Activated naive CD8-positive, alpha-beta T cell treated with anti-CD3 and anti-CD28 coated beads, Interleukin-2, amount 10 ng/mL, durations not matched to agents 7 days and 5 days (primary cell): ENCODE measurements at regions not wholly inside any gene's neighbourhood (a gene's known extent, or its start where the extent isn't known, plus 50 kb on each side); places are given as distances from the start of the nearest gene placed in this dataset.

Experiments used
- ATAC-seq: fragments of 150-1000 bp; cut with Tn5 transposase; one replicate; pipeline ENCODE4 v1.10.0; 2021; ENCODE audit warnings: low read depth, moderate library complexity
- POLR2A ChIA-PET: fragments of 350-600 bp; sonication (Branson Sonifier 250); formaldehyde crosslinking; loops from one replicate; lab custom pipeline; 2021; ENCODE audit warnings: antibody characterized with exemption; lab: Charles Lee
- DNase-seq: peaks from one replicate; pipeline ENCODE4 v3.0.0; 2021
- H3K27ac Mint-ChIP-seq: one replicate; pipeline ENCODE4 v1.8.0; 2022; ENCODE audit warnings: mild to moderate bottlenecking, mixed read lengths
- H3K27me3 Mint-ChIP-seq: one replicate; pipeline ENCODE4 v1.8.0; 2022; ENCODE audit warnings: mild to moderate bottlenecking, moderate library complexity, mixed read lengths
- H3K36me3 Mint-ChIP-seq: one replicate; pipeline ENCODE4 v1.8.0; 2021; ENCODE audit warnings: mild to moderate bottlenecking, mixed read lengths
- H3K4me1 Mint-ChIP-seq: one replicate; pipeline ENCODE4 v1.8.0; 2021; ENCODE audit warnings: mixed read lengths
- H3K4me3 Mint-ChIP-seq: one replicate; pipeline ENCODE4 v1.8.0; 2022; ENCODE audit warnings: mild to moderate bottlenecking, moderate library complexity, mixed read lengths
- H3K9me3 Mint-ChIP-seq: one replicate; pipeline ENCODE4 v1.8.0; 2021; ENCODE audit warnings: mixed read lengths

DNA sequence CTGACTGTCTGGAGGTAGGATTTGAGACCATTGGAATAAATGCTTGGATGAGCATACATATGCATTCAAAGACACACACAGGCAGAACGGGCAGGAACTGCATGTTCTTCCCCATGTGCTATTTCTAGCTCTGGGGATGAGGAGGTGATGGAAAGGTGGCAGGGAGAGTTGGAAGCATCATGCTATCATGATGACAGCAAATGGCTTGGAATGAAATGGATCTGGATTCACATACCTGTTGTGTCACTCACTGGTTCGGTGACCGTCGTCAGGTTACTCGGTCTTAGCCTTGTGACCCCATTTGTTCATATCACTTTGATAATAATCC, 627.9 kb upstream of the KIRREL3 start:
- DNase-seq (no peak), ATAC-seq (no peak)
- no peaks in the 10 kb centered on the region for H3K27me3 Mint-ChIP-seq
- H3K9me3 Mint-ChIP-seq = no peaks in the 10 kb centered on the region
- no peak overlapping the region for H3K27ac Mint-ChIP-seq
- H3K4me1 Mint-ChIP-seq = no peaks in the 10 kb centered on the region
- H3K4me3 Mint-ChIP-seq = no peak overlapping the region
- no peaks in the 10 kb centered on the region for H3K36me3 Mint-ChIP-seq
- POLR2A ChIA-PET = no interaction called here

DNA sequence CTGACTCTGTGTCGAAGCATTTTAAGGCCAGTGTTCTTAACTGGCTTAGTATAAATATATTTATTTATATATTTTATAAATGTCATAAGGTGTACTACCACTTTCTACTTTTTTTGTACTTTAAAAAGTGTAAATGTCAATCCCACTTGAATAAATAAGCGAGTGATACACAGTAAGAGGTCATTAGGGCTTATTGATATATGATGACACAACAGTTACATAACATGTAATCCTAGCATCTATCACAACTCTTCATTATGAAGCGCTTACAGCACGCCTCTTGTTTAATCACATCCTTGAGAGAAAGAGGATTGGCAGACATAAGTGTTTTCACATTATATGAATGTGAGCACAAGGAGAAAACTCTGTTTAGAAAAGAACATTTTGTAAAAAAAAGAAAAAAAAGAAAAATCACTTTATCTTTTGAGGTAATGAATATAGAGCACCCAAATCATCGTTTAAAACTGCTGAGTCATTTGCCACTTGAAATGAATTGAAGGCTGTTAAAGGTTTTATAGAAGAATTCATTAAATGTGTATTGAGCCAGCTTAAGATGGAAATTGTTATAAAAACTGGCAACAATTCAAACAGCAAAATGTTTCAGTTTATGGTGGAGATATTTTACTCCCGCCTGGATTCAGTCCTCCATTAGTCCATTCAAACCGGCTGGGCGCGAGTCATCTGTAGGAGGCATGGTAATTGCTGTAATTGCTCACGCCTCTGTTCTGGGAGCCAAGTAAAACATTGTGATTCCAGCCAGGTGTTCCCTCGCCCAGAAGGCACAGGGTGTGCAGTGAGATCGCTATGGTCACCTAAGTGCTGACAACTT, 627.3 kb upstream of the KIRREL3 start:
- Mint-ChIP-seq H3K9me3 (no peaks in the 10 kb centered on the region), H3K27me3 (no peaks in the 10 kb centered on the region), H3K36me3 (no peaks in the 10 kb centered on the region), H3K27ac (no peak overlapping the region), H3K4me3 (no peak overlapping the region), H3K4me1 (no peaks in the 10 kb centered on the region)
- POLR2A ChIA-PET = no interaction called here
- ATAC-seq (no peak), DNase-seq (no peak)

DNA sequence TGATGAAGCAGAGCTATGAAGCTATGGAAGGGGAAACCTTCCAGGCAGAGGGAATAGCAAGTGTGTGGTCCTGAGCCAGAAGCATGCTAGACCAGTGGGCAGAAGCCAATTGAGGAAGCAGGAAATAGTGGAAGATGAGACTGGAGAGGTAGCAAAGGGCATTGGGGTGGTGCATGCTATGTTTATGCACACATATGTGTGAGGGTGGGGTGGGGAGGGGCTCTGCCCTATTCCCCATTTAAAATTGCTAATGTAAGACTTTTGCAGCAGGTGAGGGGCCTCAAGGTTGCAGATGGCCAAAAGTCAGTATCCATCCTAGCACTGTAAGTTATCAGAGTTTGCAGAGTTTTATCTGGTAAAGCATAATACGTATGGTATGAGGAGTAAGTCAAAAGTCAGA, 626.6 kb upstream of the KIRREL3 start:
- Mint-ChIP-seq H3K4me3 (no peak overlapping the region), H3K36me3 (no peaks in the 10 kb centered on the region), H3K4me1 (no peaks in the 10 kb centered on the region), H3K27ac (no peak overlapping the region), H3K9me3 (no peaks in the 10 kb centered on the region), H3K27me3 (no peaks in the 10 kb centered on the region)
- POLR2A ChIA-PET = no interaction called here
- ATAC-seq = no peak
- no peak for DNase-seq

DNA sequence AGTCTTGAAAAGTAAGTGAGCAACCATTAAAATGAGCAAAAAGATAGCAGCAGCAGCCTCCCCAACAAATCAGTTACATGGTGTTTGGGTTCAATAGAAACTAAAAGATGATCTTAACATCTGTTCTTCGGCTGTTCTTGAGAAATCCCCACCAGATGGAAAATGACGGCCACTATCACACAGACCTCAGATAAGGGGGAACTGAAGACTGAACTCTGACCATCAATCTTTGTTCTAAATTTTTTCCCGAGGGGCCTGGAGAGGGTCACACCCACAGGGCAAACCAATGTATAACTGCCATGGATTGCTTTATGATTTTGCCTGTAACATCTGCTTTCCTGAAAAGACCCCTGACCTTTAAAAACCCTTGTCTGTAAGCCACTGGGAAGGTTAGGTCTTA, 624.8 kb upstream of the KIRREL3 start:
- Mint-ChIP-seq H3K4me1 (no peaks in the 10 kb centered on the region), H3K4me3 (no peak overlapping the region), H3K27ac (no peak overlapping the region), H3K36me3 (no peaks in the 10 kb centered on the region), H3K9me3 (no peaks in the 10 kb centered on the region), H3K27me3 (no peaks in the 10 kb centered on the region)
- POLR2A ChIA-PET = no interaction called here
- ATAC-seq = no peak
- DNase-seq = no peak

DNA sequence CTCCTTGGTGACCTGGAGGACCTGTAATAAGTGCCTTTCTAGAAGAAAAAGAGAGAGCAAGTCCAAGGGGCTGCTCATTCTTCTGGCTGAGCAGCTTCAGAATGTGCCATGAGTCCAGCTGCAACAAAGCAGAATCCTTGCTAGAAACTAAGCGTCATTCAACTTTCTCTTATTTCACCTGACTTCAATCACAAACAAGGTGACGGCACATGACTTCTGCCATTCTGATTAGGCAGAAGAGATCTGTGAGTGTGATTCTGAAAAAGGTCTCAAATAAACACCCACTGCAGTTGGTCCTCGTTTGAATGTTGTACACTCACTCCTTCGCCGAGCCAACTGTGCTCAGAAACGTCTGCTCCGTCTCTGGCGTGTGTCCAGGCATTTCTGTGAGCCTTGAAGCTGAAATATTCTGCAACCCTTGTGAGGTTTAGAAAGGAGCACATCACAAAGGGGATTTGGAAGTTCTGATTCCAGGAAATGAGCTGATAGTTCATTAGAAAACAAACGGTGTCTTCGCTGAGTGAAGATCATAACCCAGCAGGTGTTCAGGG, 623.8 kb upstream of the KIRREL3 start:
- DNase-seq = no peak
- Mint-ChIP-seq H3K9me3 (no peaks in the 10 kb centered on the region), H3K27me3 (no peaks in the 10 kb centered on the region), H3K36me3 (no peaks in the 10 kb centered on the region), H3K4me1 (no peaks in the 10 kb centered on the region), H3K27ac (no peak overlapping the region), H3K4me3 (no peak overlapping the region)
- no peak for ATAC-seq
- POLR2A ChIA-PET = no interaction called here

DNA sequence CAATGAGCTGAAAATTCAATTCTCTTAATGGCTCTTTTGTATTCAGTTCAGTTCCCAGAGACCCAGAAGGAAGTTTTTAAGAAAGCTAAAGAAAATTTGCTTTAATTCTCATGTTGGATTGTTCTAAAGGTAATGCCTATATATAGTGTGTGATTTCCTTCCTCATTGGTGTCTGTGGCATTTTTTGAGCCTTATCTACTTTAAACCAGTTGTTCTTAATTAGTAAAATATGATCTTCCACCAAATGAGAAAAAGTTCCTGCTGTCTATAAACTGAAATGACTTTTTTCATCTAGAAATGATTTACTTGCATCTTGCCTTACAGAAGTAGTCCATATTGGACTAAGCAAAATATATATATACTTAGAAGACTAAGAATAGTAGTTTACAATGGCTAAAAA, 622.1 kb upstream of the KIRREL3 start:
- no peak for ATAC-seq
- Mint-ChIP-seq H3K27me3 (no peaks in the 10 kb centered on the region), H3K4me1 (no peaks in the 10 kb centered on the region), H3K36me3 (no peaks in the 10 kb centered on the region), H3K4me3 (no peak overlapping the region), H3K27ac (no peak overlapping the region), H3K9me3 (no peaks in the 10 kb centered on the region)
- DNase-seq = no peak
- POLR2A ChIA-PET = no interaction called here

DNA sequence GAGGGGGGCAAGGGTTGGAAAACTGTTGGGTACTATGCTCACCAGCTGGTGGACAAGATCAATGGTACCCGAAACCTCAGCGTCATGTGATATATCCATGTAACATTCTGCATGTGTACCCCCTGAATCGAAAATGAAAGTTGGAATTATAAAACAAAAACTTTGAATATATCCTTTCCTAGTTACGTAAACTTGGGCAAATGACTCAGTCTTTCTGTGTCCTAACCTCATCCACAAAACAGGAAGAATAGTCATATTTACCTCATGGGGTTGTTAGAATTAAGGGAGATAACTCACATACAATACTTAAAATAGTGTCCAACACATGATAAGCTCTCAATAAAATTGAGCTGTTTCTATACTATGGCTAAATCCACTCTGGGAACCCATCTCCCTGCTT, 620.1 kb upstream of the KIRREL3 start:
- POLR2A ChIA-PET = no interaction called here
- no peaks in the 10 kb centered on the region for H3K9me3 Mint-ChIP-seq
- no peak overlapping the region for H3K4me3 Mint-ChIP-seq
- DNase-seq = no peak
- H3K4me1 Mint-ChIP-seq = no peaks in the 10 kb centered on the region
- no peak for ATAC-seq
- H3K36me3 Mint-ChIP-seq = no peaks in the 10 kb centered on the region
- no peaks in the 10 kb centered on the region for H3K27me3 Mint-ChIP-seq
- no peak overlapping the region for H3K27ac Mint-ChIP-seq

DNA sequence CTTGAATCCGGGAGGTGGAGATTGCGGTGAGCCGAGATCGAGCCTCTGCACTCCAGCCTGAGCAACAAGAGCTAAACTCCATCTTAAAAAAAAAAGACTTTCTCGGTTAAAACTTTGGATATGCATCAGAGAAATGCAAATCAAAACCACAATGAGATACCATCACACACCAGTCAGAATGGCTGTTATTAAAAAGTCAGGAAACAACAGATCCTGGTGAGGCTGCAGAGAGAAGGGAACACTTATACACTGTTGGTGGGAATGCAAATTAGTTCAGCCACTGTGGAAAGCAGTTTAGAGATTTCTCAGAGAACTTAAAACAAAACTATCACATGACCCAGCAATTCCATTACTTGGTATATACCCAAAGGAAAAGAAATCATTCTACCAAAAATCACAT, 619.4 kb upstream of the KIRREL3 start:
- H3K4me3 Mint-ChIP-seq = no peak overlapping the region
- ATAC-seq (no peak), DNase-seq (no peak)
- no peaks in the 10 kb centered on the region for H3K9me3 Mint-ChIP-seq
- no peaks in the 10 kb centered on the region for H3K36me3 Mint-ChIP-seq
- no peaks in the 10 kb centered on the region for H3K4me1 Mint-ChIP-seq
- H3K27me3 Mint-ChIP-seq = no peaks in the 10 kb centered on the region
- H3K27ac Mint-ChIP-seq = no peak overlapping the region
- POLR2A ChIA-PET = no interaction called here

DNA sequence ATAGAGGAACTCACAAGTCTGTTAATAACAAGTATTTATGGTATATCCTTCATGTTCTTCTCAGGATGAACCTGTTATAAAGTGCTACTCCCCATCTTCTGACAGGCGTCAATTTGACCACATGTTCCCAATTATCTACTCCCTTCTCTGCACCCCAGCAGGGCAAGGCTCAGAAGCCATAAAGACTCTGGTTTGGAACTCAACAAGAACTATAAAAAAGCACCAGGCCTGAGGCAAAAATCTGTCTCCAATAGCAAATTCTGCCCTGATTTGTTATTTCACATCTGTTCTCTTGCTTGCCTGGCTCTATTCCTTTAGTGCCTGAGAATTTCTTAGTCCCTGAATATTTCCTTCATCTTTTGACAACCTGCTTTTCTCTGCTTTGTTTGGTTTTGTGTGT, 618.2 kb upstream of the KIRREL3 start:
- H3K27me3 Mint-ChIP-seq = no peaks in the 10 kb centered on the region
- no peak overlapping the region for H3K27ac Mint-ChIP-seq
- H3K4me3 Mint-ChIP-seq = no peak overlapping the region
- ATAC-seq = no peak
- POLR2A ChIA-PET = no interaction called here
- no peaks in the 10 kb centered on the region for H3K9me3 Mint-ChIP-seq
- H3K36me3 Mint-ChIP-seq = no peaks in the 10 kb centered on the region
- no peaks in the 10 kb centered on the region for H3K4me1 Mint-ChIP-seq
- DNase-seq = no peak

DNA sequence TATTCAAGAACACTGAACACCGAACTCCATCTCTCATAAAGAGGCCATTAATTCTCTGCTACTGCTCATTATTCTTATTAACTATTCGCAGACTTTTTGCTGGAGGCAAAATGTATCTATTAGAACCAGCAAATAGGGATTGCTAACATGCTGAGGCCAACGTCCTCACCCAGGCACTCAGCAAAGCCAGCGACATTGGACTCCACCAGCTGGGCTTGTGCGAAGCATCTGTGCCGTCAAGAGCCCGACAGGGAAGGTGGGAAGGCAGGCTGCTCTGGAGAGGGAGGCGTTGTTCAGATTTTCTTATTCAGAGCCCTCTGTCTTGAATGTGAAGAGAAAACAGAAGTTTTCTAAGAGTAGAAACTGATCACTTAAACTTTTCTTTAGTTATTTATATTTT, 615.6 kb upstream of the KIRREL3 start:
- POLR2A ChIA-PET = no interaction called here

DNA sequence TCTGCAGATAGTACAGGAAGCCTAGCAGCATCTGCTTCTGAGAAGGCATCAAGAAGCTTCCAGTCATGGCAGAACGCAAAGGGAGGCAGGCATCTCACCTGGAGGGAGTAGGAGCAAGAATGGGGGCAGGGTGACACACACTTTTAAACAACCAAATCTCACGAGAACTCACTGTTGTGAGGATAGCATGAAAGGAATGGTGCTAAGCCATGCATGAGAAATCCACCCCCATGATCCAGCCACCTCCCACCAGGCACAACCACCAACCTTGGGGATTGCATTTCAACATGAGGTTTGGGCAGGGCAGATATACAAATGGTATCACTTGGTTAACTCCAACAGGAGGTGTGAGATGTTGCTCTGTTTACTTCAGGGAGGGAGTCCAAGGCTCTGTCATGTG, 612.0 kb upstream of the KIRREL3 start:
- Mint-ChIP-seq H3K4me1 (no peaks in the 10 kb centered on the region), H3K27me3 (no peaks in the 10 kb centered on the region), H3K9me3 (no peaks in the 10 kb centered on the region), H3K4me3 (no peak overlapping the region), H3K27ac (no peak overlapping the region), H3K36me3 (no peaks in the 10 kb centered on the region)
- DNase-seq (no peak), ATAC-seq (no peak)
- POLR2A ChIA-PET = no interaction called here

More for the DNA sequence above, 615.6 kb upstream of the KIRREL3 start:
- H3K27me3 Mint-ChIP-seq = no peaks in the 10 kb centered on the region
- H3K27ac Mint-ChIP-seq = no peak overlapping the region
- no peaks in the 10 kb centered on the region for H3K36me3 Mint-ChIP-seq
- H3K4me1 Mint-ChIP-seq = no peaks in the 10 kb centered on the region
- no peak overlapping the region for H3K4me3 Mint-ChIP-seq
- H3K9me3 Mint-ChIP-seq = no peaks in the 10 kb centered on the region
- DNase-seq (no peak), ATAC-seq (no peak)

DNA sequence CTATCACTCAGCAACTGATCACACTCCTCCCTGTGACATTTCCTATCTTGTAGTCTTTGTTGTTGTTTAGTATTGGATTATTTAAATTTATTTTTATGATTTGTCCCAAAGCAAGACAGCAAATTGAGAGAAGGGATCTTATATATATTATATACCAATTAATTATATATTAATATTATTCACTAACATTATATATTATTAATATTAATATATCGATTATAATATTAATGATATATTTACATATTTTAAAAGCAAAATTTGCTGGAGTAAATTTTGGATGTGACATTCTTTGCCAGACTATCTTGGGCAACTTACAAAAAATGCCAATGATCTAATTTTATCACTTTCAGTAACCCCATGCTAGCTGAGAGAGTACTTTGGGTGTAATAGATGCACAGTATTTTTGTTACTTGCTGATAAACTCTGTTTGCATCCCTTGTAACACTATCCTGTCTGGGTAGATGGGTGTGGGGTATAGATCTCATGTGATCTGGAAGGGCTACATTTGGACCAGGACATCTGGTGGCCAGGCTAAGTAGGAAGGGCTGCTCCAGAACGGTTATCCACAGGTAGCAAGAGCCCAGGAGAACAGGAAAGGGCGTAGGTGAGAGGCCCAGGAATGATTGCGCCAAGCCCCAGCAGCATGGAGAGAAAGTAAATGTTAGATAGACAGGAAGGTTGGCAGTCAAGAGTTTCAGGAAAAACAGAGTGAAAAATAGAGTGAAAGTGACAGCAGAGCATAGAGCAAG, 608.6 kb upstream of the KIRREL3 start:
- DNase-seq = no peak
- ATAC-seq = no peak
- H3K4me1 Mint-ChIP-seq = no peaks in the 10 kb centered on the region
- H3K27ac Mint-ChIP-seq = peak overlapping the region; percentile 6
- POLR2A ChIA-PET = no interaction called here
- H3K9me3 Mint-ChIP-seq = no peaks in the 10 kb centered on the region
- no peaks in the 10 kb centered on the region for H3K36me3 Mint-ChIP-seq
- H3K27me3 Mint-ChIP-seq = no peaks in the 10 kb centered on the region
- no peak overlapping the region for H3K4me3 Mint-ChIP-seq

DNA sequence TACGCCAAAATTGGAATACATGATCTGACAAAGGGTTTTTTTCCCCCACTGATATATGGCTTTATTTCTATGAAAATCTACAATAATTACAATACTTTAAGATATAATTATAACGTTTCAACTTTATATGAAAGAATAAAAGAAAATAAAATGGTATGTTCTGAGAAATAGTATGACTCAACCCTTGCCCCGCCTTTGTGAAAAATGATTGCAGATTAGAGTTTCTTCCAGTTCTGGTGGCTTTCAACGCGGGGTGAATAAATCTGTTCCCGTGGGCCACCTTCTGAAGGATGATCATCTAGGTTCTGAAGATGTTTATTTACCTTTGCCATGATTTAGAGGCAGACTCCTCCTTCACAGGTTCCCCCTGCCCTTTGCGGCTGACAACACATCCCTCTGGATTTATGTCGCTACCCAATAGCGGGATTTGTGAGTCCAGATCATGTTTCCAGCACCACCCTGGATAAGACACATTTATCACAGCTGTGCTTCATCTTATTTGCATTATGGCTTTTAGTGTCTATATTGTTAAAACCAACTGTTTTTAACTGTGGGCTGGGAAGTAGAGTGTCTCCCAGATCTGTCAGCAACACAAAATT, 607.0 kb upstream of the KIRREL3 start:
- Mint-ChIP-seq H3K9me3 (no peaks in the 10 kb centered on the region), H3K4me3 (no peak overlapping the region), H3K36me3 (no peaks in the 10 kb centered on the region), H3K27me3 (no peaks in the 10 kb centered on the region), H3K4me1 (no peaks in the 10 kb centered on the region), H3K27ac (no peak overlapping the region)
- POLR2A ChIA-PET = no interaction called here
- no peak for ATAC-seq
- DNase-seq = no peak

DNA sequence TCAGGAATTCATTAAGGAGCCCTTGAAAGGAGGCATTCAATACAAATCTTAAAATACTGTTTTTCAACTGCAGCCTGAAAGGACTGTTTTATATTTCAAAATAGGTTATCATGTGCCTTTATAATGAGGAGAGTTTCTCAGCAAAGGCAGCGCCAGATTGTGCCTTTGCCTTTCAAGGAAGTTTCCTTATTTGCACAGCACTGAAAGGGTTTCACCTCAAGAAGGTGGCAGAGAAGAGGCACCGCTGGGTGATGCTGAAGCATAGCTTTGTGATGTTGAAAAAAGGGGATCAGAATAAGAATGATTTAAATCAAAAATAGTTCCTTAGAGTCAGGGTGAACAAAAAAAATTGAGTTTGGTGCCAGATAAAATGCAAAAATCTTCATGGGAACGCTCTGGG, 601.0 kb upstream of the KIRREL3 start:
- no peaks in the 10 kb centered on the region for H3K27me3 Mint-ChIP-seq
- ATAC-seq (no peak), DNase-seq (no peak)
- H3K27ac Mint-ChIP-seq = no peak overlapping the region
- no peak overlapping the region for H3K4me3 Mint-ChIP-seq
- H3K4me1 Mint-ChIP-seq = no peaks in the 10 kb centered on the region
- H3K36me3 Mint-ChIP-seq = no peaks in the 10 kb centered on the region
- POLR2A ChIA-PET = no interaction called here
- H3K9me3 Mint-ChIP-seq = no peaks in the 10 kb centered on the region
